IMR-90 (cell line): ENCODE measurements at regions not wholly inside any gene's neighbourhood (a gene's known extent, or its start where the extent isn't known, plus 50 kb on each side); places are given as distances from the start of the nearest gene placed in this dataset.

Source experiments
- BHLHE40 ChIP-seq: fragments of 150-350 bp; IDR thresholded peaks from 2 replicates; pipeline ENCODE4 v1.6.1; 2016; ENCODE audit warnings: mild to moderate bottlenecking, low read depth, low read length
- CEBPB ChIP-seq: IDR thresholded peaks from 2 replicates; pipeline ENCODE4 v1.6.1; 2012; ENCODE audit warnings: low read depth, low read length, improper control_type of control experiment
- FOS ChIP-seq: fragments of 150-350 bp; IDR thresholded peaks from 2 replicates; pipeline ENCODE4 v1.6.1; 2016; ENCODE audit warnings: low read depth, low read length
- MXI1 ChIP-seq: IDR thresholded peaks from 2 replicates; pipeline ENCODE4 v1.6.1; 2012; ENCODE audit warnings: low read depth, mild to moderate bottlenecking, low read length, moderate library complexity, borderline replicate concordance
- NFE2L2 ChIP-seq: fragments of 150-350 bp; IDR thresholded peaks from 2 replicates; pipeline ENCODE4 v1.6.1; 2016; ENCODE audit warnings: low read depth, mild to moderate bottlenecking, low read length
- POLR2A ChIP-seq: IDR thresholded peaks from 2 replicates; pipeline ENCODE4 v1.6.1; 2012; ENCODE audit warnings: mild to moderate bottlenecking, low read depth, low read length
- RAD21 ChIP-seq: IDR thresholded peaks from 2 replicates; pipeline ENCODE4 v1.6.1; 2012; ENCODE audit warnings: low read length, improper control_type of control experiment
- RCOR1 ChIP-seq: IDR thresholded peaks from 2 replicates; pipeline ENCODE4 v1.6.1; 2012; ENCODE audit warnings: mild to moderate bottlenecking, low read length, improper control_type of control experiment; ENCODE audit not compliant: insufficient replicate concordance
- SMC3 ChIP-seq: fragments of 150-350 bp; IDR thresholded peaks from 2 replicates; pipeline ENCODE4 v1.6.1; 2016; ENCODE audit warnings: low read depth, mild to moderate bottlenecking, antibody characterized with exemption, low read length, moderate library complexity
- TF ChIP-seq, protein P1 (sequence below): conservative IDR thresholded peaks from 2 replicates; pipeline ENCODE4 v1.5.1; 2012; ENCODE audit warnings: mild to moderate bottlenecking, low read depth, low read length, improper control_type of control experiment
- TF ChIP-seq, protein P2 (sequence below): fragments of 150-350 bp; IDR thresholded peaks from 2 replicates; pipeline ENCODE4 v1.6.1; 2017; ENCODE audit warnings: mild to moderate bottlenecking, antibody characterized with exemption, low read length, low read depth

DNA sequence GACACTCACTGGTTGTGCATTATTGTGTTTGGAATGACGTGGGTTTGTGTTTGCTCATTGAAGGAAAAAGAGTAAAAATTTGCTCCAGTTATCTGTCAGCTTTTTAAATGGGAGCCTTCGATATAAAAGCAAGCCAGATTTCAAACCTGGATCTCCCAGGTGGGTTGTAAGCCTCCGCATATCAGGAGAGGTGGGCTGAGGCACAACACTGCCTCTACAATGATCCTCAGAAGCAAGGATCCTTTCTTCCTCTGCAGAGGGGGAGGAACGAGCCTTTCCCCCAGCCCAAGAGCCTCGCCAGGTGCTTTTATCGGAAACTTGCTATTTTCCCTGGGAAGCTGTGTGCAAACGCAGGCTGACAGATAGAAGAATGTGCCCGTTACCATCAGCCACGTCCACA is 331.0 kb upstream of the MGMT start:
- TF ChIP-seq POLR2A = no peak
- TF ChIP-seq, protein P1, sequence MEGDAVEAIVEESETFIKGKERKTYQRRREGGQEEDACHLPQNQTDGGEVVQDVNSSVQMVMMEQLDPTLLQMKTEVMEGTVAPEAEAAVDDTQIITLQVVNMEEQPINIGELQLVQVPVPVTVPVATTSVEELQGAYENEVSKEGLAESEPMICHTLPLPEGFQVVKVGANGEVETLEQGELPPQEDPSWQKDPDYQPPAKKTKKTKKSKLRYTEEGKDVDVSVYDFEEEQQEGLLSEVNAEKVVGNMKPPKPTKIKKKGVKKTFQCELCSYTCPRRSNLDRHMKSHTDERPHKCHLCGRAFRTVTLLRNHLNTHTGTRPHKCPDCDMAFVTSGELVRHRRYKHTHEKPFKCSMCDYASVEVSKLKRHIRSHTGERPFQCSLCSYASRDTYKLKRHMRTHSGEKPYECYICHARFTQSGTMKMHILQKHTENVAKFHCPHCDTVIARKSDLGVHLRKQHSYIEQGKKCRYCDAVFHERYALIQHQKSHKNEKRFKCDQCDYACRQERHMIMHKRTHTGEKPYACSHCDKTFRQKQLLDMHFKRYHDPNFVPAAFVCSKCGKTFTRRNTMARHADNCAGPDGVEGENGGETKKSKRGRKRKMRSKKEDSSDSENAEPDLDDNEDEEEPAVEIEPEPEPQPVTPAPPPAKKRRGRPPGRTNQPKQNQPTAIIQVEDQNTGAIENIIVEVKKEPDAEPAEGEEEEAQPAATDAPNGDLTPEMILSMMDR = no peak
- no peak for TF ChIP-seq CEBPB
- no peak for TF ChIP-seq RCOR1
- no peak for TF ChIP-seq FOS
- no peak for TF ChIP-seq RAD21
- no peak for TF ChIP-seq SMC3
- TF ChIP-seq, protein P2, sequence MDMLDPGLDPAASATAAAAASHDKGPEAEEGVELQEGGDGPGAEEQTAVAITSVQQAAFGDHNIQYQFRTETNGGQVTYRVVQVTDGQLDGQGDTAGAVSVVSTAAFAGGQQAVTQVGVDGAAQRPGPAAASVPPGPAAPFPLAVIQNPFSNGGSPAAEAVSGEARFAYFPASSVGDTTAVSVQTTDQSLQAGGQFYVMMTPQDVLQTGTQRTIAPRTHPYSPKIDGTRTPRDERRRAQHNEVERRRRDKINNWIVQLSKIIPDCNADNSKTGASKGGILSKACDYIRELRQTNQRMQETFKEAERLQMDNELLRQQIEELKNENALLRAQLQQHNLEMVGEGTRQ = no peak
- no peak for TF ChIP-seq MXI1
- no peak for TF ChIP-seq BHLHE40
- no peak for TF ChIP-seq NFE2L2
